Endothelial cell of umbilical vein (primary cell): ENCODE measurements at regions not wholly inside any gene's neighbourhood (a gene's known extent, or its start where the extent isn't known, plus 50 kb on each side); places are given as distances from the start of the nearest gene placed in this dataset.

Source experiments
- BruUV-seq: library from RNA; stranded (reverse); fragments of 400-500 nt; replicated peaks from 2 replicates; lab custom pipeline; 2021; lab: Mats Ljungman, UMichigan
- CTCF ChIA-PET: fragments of 300-600, 350-600 bp; sonication (Branson Sonifier 250); formaldehyde crosslinking; loops from one replicate; lab custom pipeline; 2021; ENCODE audit warnings: antibody characterized with exemption, inconsistent platforms; lab: Charles Lee
- POLR2A ChIA-PET: fragments of 300-600, 350-600 bp; sonication (Branson Sonifier 250); formaldehyde crosslinking; loops from one replicate; lab custom pipeline; 2021; ENCODE audit warnings: antibody characterized with exemption, inconsistent platforms; lab: Charles Lee
- DNase-seq: peaks from one replicate; pipeline ENCODE4 v3.0.0-alpha.2; 2011; ENCODE audit warnings: low read depth, low spot score
- FAIRE-seq: peaks from 2 replicates; lab custom pipeline; 2011; peaks lifted over from hg19 to GRCh38; lab: Jason Lieb, UNC
- H2AFZ ChIP-seq: 2 replicates; pipeline ENCODE4 v1.6.0; 2012; ENCODE audit warnings: low read depth, low read length, control low read depth, inconsistent platforms
- H3K27ac ChIP-seq: 2 replicates; pipeline ENCODE4 v1.5.1; 2011; ENCODE audit warnings: low read depth, mild to moderate bottlenecking, control low read depth, low read length, moderate library complexity; ENCODE audit not compliant: insufficient read depth
- H3K27me3 ChIP-seq, 2 experiments: 2 replicates each; pipeline versions ENCODE4 v1.6.0 to v1.6.1; 2011; ENCODE audit warnings: low read length in 2 of 2, mixed read lengths in 1 of 2; ENCODE audit not compliant: control insufficient read depth in 2 of 2, insufficient read depth in 2 of 2
- H3K36me3 ChIP-seq, 2 experiments: 2 replicates in 1 of 2; 3 replicates in 1 of 2; pipeline ENCODE4 v1.5.1; 2011; ENCODE audit warnings: low read length in 2 of 2, mild to moderate bottlenecking in 1 of 2, moderate library complexity in 1 of 2; ENCODE audit not compliant: control insufficient read depth in 2 of 2, insufficient read depth in 2 of 2; ENCODE audit errors: extremely low read depth in 1 of 2
- H3K4me1 ChIP-seq: 3 replicates; pipeline ENCODE4 v1.5.1; 2011; ENCODE audit warnings: mild to moderate bottlenecking, low read length; ENCODE audit not compliant: control insufficient read depth, insufficient read depth; ENCODE audit errors: extremely low read depth
- H3K4me2 ChIP-seq: 2 replicates; pipeline ENCODE4 v1.6.1; 2011; ENCODE audit warnings: low read length, control low read depth, mixed read lengths; ENCODE audit not compliant: insufficient read depth
- H3K4me3 ChIP-seq, 3 experiments: fragments of 200-600 bp in 1 of 3; sonication (generic), shearing (Covaris generic) in 1 of 3; replicated peaks in 1 of 3; 2 replicates each; pipeline ENCODE4 v1.5.1; 2011 to 2016; ENCODE audit warnings: control low read depth in 3 of 3, low read length in 3 of 3, mild to moderate bottlenecking in 2 of 3, inconsistent platforms in 1 of 3, low read depth in 1 of 3, moderate library complexity in 1 of 3; ENCODE audit not compliant: insufficient read depth in 1 of 3
- H3K79me2 ChIP-seq: 2 replicates; pipeline ENCODE4 v1.6.0; 2012; ENCODE audit warnings: low read length, inconsistent platforms; ENCODE audit not compliant: control insufficient read depth, insufficient read depth
- H3K9ac ChIP-seq: replicated peaks from 2 replicates; pipeline ENCODE3; 2011; ENCODE audit warnings: low read length, control low read depth; ENCODE audit not compliant: insufficient read depth; ENCODE audit errors: extremely low read depth
- H3K9me1 ChIP-seq: replicated peaks from 3 replicates; pipeline ENCODE4 v1.6.0; 2011; ENCODE audit warnings: mild to moderate bottlenecking, low read length; ENCODE audit not compliant: control insufficient read depth, insufficient read depth; ENCODE audit errors: extremely low read depth
- H3K9me3 ChIP-seq: replicated peaks from 2 replicates; pipeline ENCODE4 v1.5.1; 2012; ENCODE audit warnings: low read length, inconsistent platforms; ENCODE audit not compliant: control insufficient read depth, insufficient read depth
- H4K20me1 ChIP-seq: replicated peaks from 2 replicates; pipeline ENCODE3; 2011; ENCODE audit warnings: mild to moderate bottlenecking, low read length; ENCODE audit not compliant: control insufficient read depth, insufficient read depth; ENCODE audit errors: extremely low read depth
- CTCF ChIP-seq, 2 donors: IDR thresholded peaks; 1 replicate in 1 of 2; 2 replicates in 1 of 2; pipeline ENCODE4 v1.5.1; 2011; ENCODE audit warnings: low read length in 2 of 2, mild to moderate bottlenecking in 2 of 2, moderate library complexity in 2 of 2, control low read depth in 1 of 2, inconsistent platforms in 1 of 2, low read depth in 1 of 2; ENCODE audit not compliant: insufficient read depth in 1 of 2; ENCODE audit errors: extremely low read depth in 1 of 2
- EZH2 ChIP-seq: IDR thresholded peaks from 2 replicates; pipeline ENCODE4 v1.6.1; 2012; ENCODE audit warnings: borderline replicate concordance, low read depth, mild to moderate bottlenecking, moderate library complexity, low read length, inconsistent platforms; ENCODE audit not compliant: severe bottlenecking
- FOS ChIP-seq: IDR thresholded peaks from 2 replicates; pipeline ENCODE4 v1.6.1; 2011; ENCODE audit warnings: mild to moderate bottlenecking, low read length, moderate library complexity, borderline replicate concordance; ENCODE audit not compliant: insufficient read depth
- GATA2 ChIP-seq: IDR thresholded peaks from 2 replicates; pipeline ENCODE4 v1.7.0; 2011; ENCODE audit warnings: low read depth, mild to moderate bottlenecking, moderate library complexity, mixed read lengths, low read length; ENCODE audit not compliant: insufficient read length, insufficient read depth
- JUN ChIP-seq: IDR thresholded peaks from 2 replicates; pipeline ENCODE4 v1.6.1; 2011; ENCODE audit warnings: borderline replicate concordance, low read depth; ENCODE audit not compliant: insufficient read length, insufficient read depth
- MAX ChIP-seq: IDR thresholded peaks from 2 replicates; pipeline ENCODE4 v1.6.1; 2011; ENCODE audit not compliant: insufficient read depth, insufficient read length
- MYC ChIP-seq: IDR thresholded peaks from one replicate; pipeline ENCODE4 v1.6.1; 2011; ENCODE audit warnings: mild to moderate bottlenecking, low read depth, low read length
- POLR2A ChIP-seq: IDR thresholded peaks from 2 replicates; pipeline ENCODE4 v1.6.1; 2012; ENCODE audit warnings: low read depth, mild to moderate bottlenecking, control low read depth, low read length
- POLR2AphosphoS5 ChIP-seq: IDR thresholded peaks from 2 replicates; pipeline ENCODE4 v1.6.1; 2012; ENCODE audit warnings: low read depth, mild to moderate bottlenecking, control low read depth, low read length, moderate library complexity; ENCODE audit not compliant: insufficient read depth
- dilution Hi-C: fragments of 300-500 bp; cut with MboI; formaldehyde crosslinking; loops from one replicate; pipeline ENCODE4 v1.15.0; 2019; ENCODE audit warnings: low sequenced_read_pairs; ENCODE audit not compliant: extremely low pct_ligation_motif_present
- intact Hi-C: fragments of 100-400 bp; cut with micrococcal nuclease; formaldehyde crosslinking; loops from one replicate; pipeline ENCODE4 v1.10.0; 2022

GRCh38 chr2:49426996-49427395 is 272.7 kb upstream of the FSHR start:
- no peaks in the 10 kb centered on the region for H3K9me1 ChIP-seq
- H3K27ac ChIP-seq, result no peak overlapping the region
- TF ChIP-seq MAX (no peak), MYC (no peak), POLR2AphosphoS5 (no peak), POLR2A (no peak), JUN (no peak), CTCF (IDR thresholded peaks at IDR 0.05; ENCODE audit: extremely low read depth in 1 of 2, insufficient read depth in 1 of 2, low read depth in 1 of 2, low read length in 2 of 2) (no peak), FOS (no peak), EZH2 (no peak), GATA2 (no peak)
- FAIRE-seq (no peak), DNase-seq (no peak)
- H3K79me2 ChIP-seq, result no peaks in the 10 kb centered on the region
- ChIA-PET POLR2A (no interaction called here), CTCF (no interaction called here)
- no peaks in the 10 kb centered on the region for H3K4me1 ChIP-seq
- peaks cover 2% of the 10 kb centered on the region for H3K9me3 ChIP-seq
- BruUV-seq, result no TSS peak
- no peak overlapping the region for H2AFZ ChIP-seq
- dilution Hi-C loops (no loop called here), intact Hi-C loops (no loop called here)
- no peaks in the 10 kb centered on the region for H4K20me1 ChIP-seq
- no peaks in the 10 kb centered on the region for H3K36me3 ChIP-seq
- H3K9ac ChIP-seq, result no peak overlapping the region
- H3K4me3 ChIP-seq, result no peak overlapping the region
- no peaks in the 10 kb centered on the region for H3K27me3 ChIP-seq
- no peak overlapping the region for H3K4me2 ChIP-seq
